Right lobe of liver (tissue), 6 donors: ENCODE measurements at regions not wholly inside any gene's neighbourhood (a gene's known extent, or its start where the extent isn't known, plus 50 kb on each side); places are given as distances from the start of the nearest gene placed in this dataset.

Experiments used
- ATAC-seq, 4 donors: fragments of 200-7000 bp; cut with Tn5 transposase; one replicate each; pipeline ENCODE4 v1.9.1; 2020; ENCODE audit warnings: mild to moderate bottlenecking in 4 of 4, moderate library complexity in 4 of 4
- DNase-seq, 3 donors: peaks; one replicate each; pipeline ENCODE4 v3.0.0-alpha.2; 2020
- H3K27ac ChIP-seq, 3 donors: fragments of 200-600 bp; one replicate each; pipeline ENCODE4 v1.8.0; 2022
- H3K27me3 ChIP-seq, 2 donors: fragments of 200-600 bp; one replicate each; pipeline ENCODE4 v1.8.0; 2022
- H3K36me3 ChIP-seq, 4 donors: fragments of 200-600 bp; sonication (generic) in 1 of 4; one replicate each; pipeline versions ENCODE4 v1.5.1 to v1.8.0; 2017 to 2022; ENCODE audit warnings: control low read depth in 1 of 4
- H3K4me1 ChIP-seq, 4 donors: fragments of 200-600 bp; sonication (generic) in 1 of 4; one replicate each; pipeline versions ENCODE4 v1.5.1 to v1.8.0; 2017 to 2022; ENCODE audit warnings: control low read depth in 1 of 4
- H3K4me3 ChIP-seq, 3 donors: fragments of 200-600 bp; one replicate each; pipeline ENCODE4 v1.8.0; 2022
- H3K9me3 ChIP-seq, 4 donors: fragments of 200-600 bp; sonication (generic) in 1 of 4; one replicate each; pipeline versions ENCODE4 v1.5.1 to v1.8.0; 2017 to 2022; ENCODE audit warnings: control low read depth in 1 of 4
- POLR2A ChIP-seq: fragments of 450-650 bp; IDR thresholded peaks from one replicate; pipeline ENCODE4 v1.6.1; 2017; ENCODE audit warnings: antibody characterized with exemption, mild to moderate bottlenecking
- WGBS: methylation state at CpG from one replicate; pipeline ENCODE4 v1.1.6; 2018; ENCODE audit warnings: low coverage, low lambda C conversion rate; ENCODE audit not compliant: insufficient coverage; ENCODE audit errors: missing lambda C conversion rate; 5-methylcytosine and 5-hydroxymethylcytosine counted together
- intact Hi-C, 2 donors: fragments of 100-400 bp; cut with DNase I; formaldehyde crosslinking; loops; one replicate each; pipeline versions ENCODE4 v1.11.2 to v1.14.1; 2022
- TF ChIP-seq, protein P1 (sequence below), 4 donors: fragments of 200-600 bp in 3 of 4; fragments of 450-650 bp in 1 of 4; IDR thresholded peaks; one replicate each; pipeline versions ENCODE4 v1.5.1 to v1.8.0; 2016 to 2022; ENCODE audit warnings: antibody characterized with exemption in 4 of 4, mild to moderate bottlenecking in 2 of 4
- donor health status: DM: no; HTN: yes; CAD: no.
- donor health status: DM: no; HTN: no; CAD: no.
- donor health status: DM: no; HTN: no; CAD: no.
- donor health status: DM: no; HTN: yes; CAD: no.
- donor health status: DM: no; HTN: yes; CAD: no.

DNA sequence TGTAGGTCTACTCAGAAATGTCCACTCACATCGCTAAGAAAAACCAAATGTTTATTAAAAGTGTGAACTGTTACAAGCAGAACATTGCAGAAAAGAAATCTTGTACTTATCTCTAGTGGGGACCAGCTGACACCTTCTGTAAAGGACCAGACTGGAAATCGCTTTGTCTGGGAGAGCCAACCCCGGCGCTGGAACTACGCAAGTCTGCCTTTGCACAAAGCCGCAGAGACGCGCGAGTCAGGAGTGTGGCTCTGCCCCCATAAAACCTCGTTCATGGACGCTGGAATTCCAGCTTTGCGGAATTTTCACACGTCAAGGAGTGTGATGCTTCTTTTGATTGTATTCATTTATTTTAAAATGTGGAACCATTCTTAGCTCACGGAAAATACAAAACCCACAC lies 141.9 kb upstream of the SALL3 start:
- ATAC-seq = no peak
- WGBS = 63% methylated on average over 11 of the region's 14 CpGs
- Histone ChIP-seq H3K4me3 (no peak overlapping the region), H3K9me3 (no peaks in the 10 kb centered on the region), H3K27me3 (no peaks in the 10 kb centered on the region), H3K4me1 (no peaks in the 10 kb centered on the region), H3K27ac (no peak overlapping the region), H3K36me3 (no peaks in the 10 kb centered on the region)
- DNase-seq = no peak
- no peak for TF ChIP-seq POLR2A
- TF ChIP-seq, protein P1, sequence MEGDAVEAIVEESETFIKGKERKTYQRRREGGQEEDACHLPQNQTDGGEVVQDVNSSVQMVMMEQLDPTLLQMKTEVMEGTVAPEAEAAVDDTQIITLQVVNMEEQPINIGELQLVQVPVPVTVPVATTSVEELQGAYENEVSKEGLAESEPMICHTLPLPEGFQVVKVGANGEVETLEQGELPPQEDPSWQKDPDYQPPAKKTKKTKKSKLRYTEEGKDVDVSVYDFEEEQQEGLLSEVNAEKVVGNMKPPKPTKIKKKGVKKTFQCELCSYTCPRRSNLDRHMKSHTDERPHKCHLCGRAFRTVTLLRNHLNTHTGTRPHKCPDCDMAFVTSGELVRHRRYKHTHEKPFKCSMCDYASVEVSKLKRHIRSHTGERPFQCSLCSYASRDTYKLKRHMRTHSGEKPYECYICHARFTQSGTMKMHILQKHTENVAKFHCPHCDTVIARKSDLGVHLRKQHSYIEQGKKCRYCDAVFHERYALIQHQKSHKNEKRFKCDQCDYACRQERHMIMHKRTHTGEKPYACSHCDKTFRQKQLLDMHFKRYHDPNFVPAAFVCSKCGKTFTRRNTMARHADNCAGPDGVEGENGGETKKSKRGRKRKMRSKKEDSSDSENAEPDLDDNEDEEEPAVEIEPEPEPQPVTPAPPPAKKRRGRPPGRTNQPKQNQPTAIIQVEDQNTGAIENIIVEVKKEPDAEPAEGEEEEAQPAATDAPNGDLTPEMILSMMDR (IDR thresholded peaks at IDR 0.05) = no peak
- intact Hi-C loops = no loop called here

DNA sequence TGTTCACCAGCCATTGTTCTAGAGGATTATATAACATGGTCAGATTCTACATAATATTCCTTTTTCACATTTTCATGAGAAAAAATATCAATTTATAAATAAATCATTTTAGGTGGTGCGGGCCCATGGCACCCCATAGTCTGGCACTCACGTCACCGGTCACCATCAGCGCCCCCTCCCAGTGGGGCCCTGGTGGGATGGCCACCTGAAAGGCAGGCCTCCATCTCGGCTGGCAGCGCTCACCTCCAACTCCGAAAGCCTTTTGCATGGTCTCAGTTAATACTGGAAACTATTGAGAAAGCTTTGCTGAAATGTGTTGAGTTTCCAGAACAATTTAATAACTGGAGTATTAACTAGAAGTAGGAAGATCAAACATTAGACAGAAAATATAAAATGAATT lies 141.4 kb upstream of the SALL3 start:
- Histone ChIP-seq H3K27me3 (no peaks in the 10 kb centered on the region), H3K4me1 (no peaks in the 10 kb centered on the region), H3K27ac (no peak overlapping the region), H3K4me3 (no peak overlapping the region), H3K36me3 (no peaks in the 10 kb centered on the region), H3K9me3 (no peaks in the 10 kb centered on the region)
- no peak for DNase-seq
- intact Hi-C loops = no loop called here
- 58% methylated on average over 5 of the region's 7 CpGs for WGBS
- no peak for TF ChIP-seq POLR2A
- TF ChIP-seq, protein P1 (IDR thresholded peaks at IDR 0.05) = no peak
- ATAC-seq = no peak

DNA sequence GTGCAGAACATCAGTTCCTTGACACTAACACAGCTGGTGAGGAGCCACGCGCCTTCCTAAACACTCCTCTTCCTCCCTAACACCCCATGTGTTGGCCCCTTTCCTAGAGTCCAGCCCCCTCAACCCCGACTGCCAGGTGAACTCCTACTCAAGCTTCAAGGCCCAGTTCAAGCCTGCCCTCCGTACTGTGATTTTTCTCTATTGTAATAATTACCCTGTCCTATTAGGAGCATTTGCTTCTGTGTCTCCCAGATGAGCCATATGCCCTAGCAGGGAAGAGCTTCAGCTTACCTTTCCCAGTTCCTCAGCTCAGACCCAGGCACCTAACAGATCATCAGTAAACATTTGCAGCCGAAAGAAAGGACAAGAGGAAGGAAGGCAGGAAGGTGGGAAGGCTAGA lies 130.6 kb upstream of the SALL3 start:
- H3K27me3 ChIP-seq = no peaks in the 10 kb centered on the region
- H3K4me3 ChIP-seq = no peak overlapping the region
- no peaks in the 10 kb centered on the region for H3K36me3 ChIP-seq
- ATAC-seq (no peak), DNase-seq (no peak)
- H3K4me1 ChIP-seq = no peaks in the 10 kb centered on the region
- H3K9me3 ChIP-seq = no peaks in the 10 kb centered on the region
- TF ChIP-seq POLR2A = no peak
- TF ChIP-seq, protein P1 (IDR thresholded peaks at IDR 0.05) = no peak
- H3K27ac ChIP-seq = no peak overlapping the region
- 63% methylated on average over 5 of the region's 5 CpGs for whole genome bisulfite sequencing
- intact Hi-C loops = no loop called here

DNA sequence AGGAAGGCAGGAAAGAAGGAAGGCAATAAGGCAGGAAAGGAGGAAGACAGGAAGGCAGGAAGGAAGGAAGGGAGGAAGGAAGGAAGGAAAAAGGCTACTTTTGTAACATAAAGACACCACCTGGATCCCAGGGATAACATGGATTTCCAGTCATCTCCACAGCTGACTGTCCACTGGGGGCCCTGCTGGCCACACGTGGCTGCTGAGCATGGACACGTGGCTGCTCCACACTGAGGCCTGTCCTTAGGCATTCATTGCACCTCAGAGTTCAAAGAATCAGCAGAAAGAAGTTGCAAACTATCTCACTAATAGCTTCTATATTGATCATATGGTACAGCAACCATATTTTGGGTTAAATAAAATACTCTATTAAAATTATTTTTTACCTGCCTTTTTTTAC lies 130.2 kb upstream of the SALL3 start:
- no CpG with 5 or more reads among the region's 2 CpGs for WGBS
- ATAC-seq (no peak), DNase-seq (no peak)
- no peaks in the 10 kb centered on the region for H3K4me1 ChIP-seq
- no peaks in the 10 kb centered on the region for H3K27me3 ChIP-seq
- no peak overlapping the region for H3K4me3 ChIP-seq
- no peak for TF ChIP-seq POLR2A
- TF ChIP-seq, protein P1 (IDR thresholded peaks at IDR 0.05) = no peak
- no peaks in the 10 kb centered on the region for H3K36me3 ChIP-seq
- intact Hi-C loops = no loop called here
- no peaks in the 10 kb centered on the region for H3K9me3 ChIP-seq
- H3K27ac ChIP-seq = no peak overlapping the region

DNA sequence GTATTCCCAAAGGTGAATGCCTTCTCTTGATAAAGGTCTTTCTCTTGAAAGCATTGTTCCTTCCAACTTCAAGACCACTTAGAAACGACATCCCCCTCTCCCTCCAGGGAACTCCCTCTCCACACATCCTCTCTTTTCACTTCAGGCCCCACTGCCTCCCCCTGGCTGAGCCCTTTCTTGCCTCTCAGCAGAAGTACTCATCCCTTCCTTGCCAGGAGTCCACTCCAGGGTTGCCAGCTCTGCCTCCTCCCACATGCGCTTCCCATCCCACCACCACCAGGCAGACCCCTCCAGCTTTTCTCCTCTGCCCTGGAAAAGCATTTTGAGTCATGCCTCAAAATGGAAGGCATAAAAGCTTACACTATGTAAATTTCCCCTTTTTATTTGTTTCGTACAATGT lies 126.3 kb upstream of the SALL3 start:
- Histone ChIP-seq H3K4me3 (no peak overlapping the region), H3K9me3 (no peaks in the 10 kb centered on the region), H3K36me3 (no peaks in the 10 kb centered on the region), H3K27ac (no peak overlapping the region), H3K4me1 (no peaks in the 10 kb centered on the region), H3K27me3 (no peaks in the 10 kb centered on the region)
- no peak for TF ChIP-seq POLR2A
- TF ChIP-seq, protein P1 (IDR thresholded peaks at IDR 0.05) = no peak
- ATAC-seq = no peak
- intact Hi-C loops = no loop called here
- no peak for DNase-seq
- 66% methylated on average over 3 of the region's 3 CpGs for WGBS
